RWPE2 (cell line): ENCODE measurements at regions not wholly inside any gene's neighbourhood (a gene's known extent, or its start where the extent isn't known, plus 50 kb on each side); places are given as distances from the start of the nearest gene placed in this dataset.

ENCODE experiments used
- ATAC-seq: fragments of 200-7000 bp; cut with Tn5 transposase; 3 replicates; pipeline ENCODE4 v1.9.1; 2021; ENCODE audit warnings: low read depth
- DNase-seq: peaks from one replicate; pipeline ENCODE4 v3.0.0-alpha.2; 2020; ENCODE audit warnings: low spot score
- H3K27ac ChIP-seq: fragments of 450-650 bp; 2 replicates; pipeline ENCODE4 v1.5.1; 2017; ENCODE audit warnings: mild to moderate bottlenecking; ENCODE audit not compliant: poor library complexity, severe bottlenecking
- H3K27me3 ChIP-seq: fragments of 250-450 bp; sonication (Bioruptor Pico); 2 replicates; pipeline ENCODE4 v1.5.1; 2021; ENCODE audit warnings: mild to moderate bottlenecking, moderate library complexity; ENCODE audit not compliant: insufficient read depth, poor library complexity, severe bottlenecking
- H3K36me3 ChIP-seq: fragments of 250-450 bp; sonication (Bioruptor Pico); 2 replicates; pipeline ENCODE4 v1.5.1; 2020; ENCODE audit warnings: low read depth, mild to moderate bottlenecking, moderate library complexity
- H3K4me1 ChIP-seq: fragments of 250-450 bp; sonication (Bioruptor Pico); 2 replicates; pipeline ENCODE4 v1.5.1; 2021; ENCODE audit warnings: mild to moderate bottlenecking, moderate library complexity; ENCODE audit not compliant: insufficient read depth, poor library complexity, severe bottlenecking
- H3K4me3 ChIP-seq: fragments of 250-450 bp; sonication (Bioruptor Pico); 2 replicates; pipeline ENCODE4 v1.5.1; 2021; ENCODE audit warnings: mild to moderate bottlenecking, moderate library complexity; ENCODE audit not compliant: severe bottlenecking
- H3K9me3 ChIP-seq: fragments of 250-450 bp; sonication (Bioruptor Pico); 2 replicates; pipeline ENCODE4 v1.5.1; 2021; ENCODE audit warnings: mild to moderate bottlenecking, moderate library complexity; ENCODE audit not compliant: severe bottlenecking
- CTCF ChIP-seq: fragments of 450-650 bp; IDR thresholded peaks from one replicate; pipeline ENCODE4 v1.5.1; 2017; ENCODE audit warnings: mild to moderate bottlenecking, moderate library complexity; ENCODE audit not compliant: poor library complexity, severe bottlenecking

DNA sequence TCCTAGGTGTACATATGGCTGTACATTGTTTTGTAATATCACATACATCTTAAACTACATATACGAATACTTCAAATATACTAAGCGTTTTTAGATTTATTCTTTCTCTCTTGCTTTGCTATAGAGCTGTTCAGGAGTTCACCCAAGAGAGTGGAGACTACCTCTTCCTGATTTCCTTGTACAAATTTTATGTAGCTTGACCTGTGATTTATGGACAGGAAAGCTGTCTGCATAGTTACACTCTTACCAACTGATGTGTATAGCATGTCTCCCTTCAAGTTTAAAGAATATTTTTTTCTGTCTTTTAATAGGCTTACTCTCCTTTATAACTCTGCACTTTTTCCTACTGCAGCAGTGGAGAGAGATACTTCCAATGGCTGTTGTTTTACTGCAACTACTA is 428.7 kb downstream of the NDFIP2 start:
- ATAC-seq (no peak), DNase-seq (no peak)
- Histone ChIP-seq H3K4me3 (no peak overlapping the region), H3K27ac (no peak overlapping the region), H3K9me3 (no peaks in the 10 kb centered on the region), H3K4me1 (no peaks in the 10 kb centered on the region), H3K36me3 (no peaks in the 10 kb centered on the region), H3K27me3 (no peaks in the 10 kb centered on the region)
- TF ChIP-seq CTCF: no peak

- no peak for TF ChIP-seq CTCF
- no peaks in the 10 kb centered on the region for H3K36me3 ChIP-seq
- no peak overlapping the region for H3K27ac ChIP-seq
- H3K4me1 ChIP-seq: no peaks in the 10 kb centered on the region
- H3K4me3 ChIP-seq: no peak overlapping the region
- DNase-seq (no peak), ATAC-seq (no peak)
- H3K9me3 ChIP-seq: no peaks in the 10 kb centered on the region
- H3K27me3 ChIP-seq: no peaks in the 10 kb centered on the region
Measured at GRCh38 chr13:79908381-79908780, 427.4 kb downstream of the NDFIP2 start.

- no peak for TF ChIP-seq CTCF
- Histone ChIP-seq H3K36me3 (no peaks in the 10 kb centered on the region), H3K27me3 (no peaks in the 10 kb centered on the region), H3K4me1 (no peaks in the 10 kb centered on the region), H3K4me3 (no peak overlapping the region), H3K9me3 (no peaks in the 10 kb centered on the region), H3K27ac (no peak overlapping the region)
- DNase-seq (no peak), ATAC-seq (no peak)
Measured at GRCh38 chr13:79907527-79907926, 426.6 kb downstream of the NDFIP2 start.

DNA sequence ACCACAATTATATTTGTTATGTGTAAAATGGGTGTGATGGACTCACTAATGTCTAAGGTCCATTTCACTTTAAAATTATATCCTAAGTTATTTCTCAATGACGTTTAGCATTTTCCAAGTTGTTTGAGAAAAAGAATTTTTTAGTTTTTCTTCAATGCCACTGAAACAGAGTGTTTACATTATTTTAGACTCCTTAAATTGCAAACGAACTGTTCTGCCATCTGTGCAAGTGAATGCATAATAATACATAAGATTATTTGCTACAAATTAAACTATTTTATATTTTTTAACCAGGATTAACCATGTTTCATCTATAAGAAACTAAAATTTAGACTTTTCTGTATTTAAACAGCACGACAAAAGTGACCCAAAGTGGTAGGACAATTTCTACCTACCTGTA is 425.4 kb downstream of the NDFIP2 start:
- ATAC-seq: no peak
- Histone ChIP-seq H3K4me3 (no peak overlapping the region), H3K4me1 (no peaks in the 10 kb centered on the region), H3K36me3 (no peaks in the 10 kb centered on the region), H3K27ac (no peak overlapping the region), H3K9me3 (no peaks in the 10 kb centered on the region), H3K27me3 (no peaks in the 10 kb centered on the region)
- TF ChIP-seq CTCF: no peak
- DNase-seq: no peak

DNA sequence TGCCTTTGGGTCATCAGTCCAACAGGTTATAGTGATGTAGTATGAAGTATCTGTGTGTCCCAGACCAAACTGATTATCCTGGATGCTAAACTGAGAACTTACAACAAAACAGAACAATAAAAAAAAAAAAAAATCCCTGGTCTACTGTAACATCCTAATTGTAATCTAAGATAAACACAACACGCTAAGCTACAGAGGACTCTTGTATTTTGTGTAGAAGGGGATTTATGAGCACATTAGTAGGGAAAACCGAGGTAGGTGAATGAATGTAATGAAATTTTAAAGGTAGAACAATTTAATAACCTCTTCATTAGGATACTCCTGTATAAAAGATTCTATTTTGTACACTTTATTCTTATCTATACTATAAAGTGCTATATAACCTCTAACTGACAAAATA is 424.1 kb downstream of the NDFIP2 start:
- TF ChIP-seq CTCF: no peak
- H3K27me3 ChIP-seq: no peaks in the 10 kb centered on the region
- no peak overlapping the region for H3K4me3 ChIP-seq
- H3K9me3 ChIP-seq: no peaks in the 10 kb centered on the region
- ATAC-seq (no peak), DNase-seq (no peak)
- no peaks in the 10 kb centered on the region for H3K4me1 ChIP-seq
- no peaks in the 10 kb centered on the region for H3K36me3 ChIP-seq
- no peak overlapping the region for H3K27ac ChIP-seq
